ENCODE measurements at regions not wholly inside any gene's neighbourhood (a gene's known extent, or its start where the extent isn't known, plus 50 kb on each side); places are given as distances from the start of the nearest gene placed in this dataset.
"Not testable (repeated sequence)": the region's sequence is repeated elsewhere in the genome, so short reads cannot be mapped to it uniquely, and the experiment has no call there.

DNA sequence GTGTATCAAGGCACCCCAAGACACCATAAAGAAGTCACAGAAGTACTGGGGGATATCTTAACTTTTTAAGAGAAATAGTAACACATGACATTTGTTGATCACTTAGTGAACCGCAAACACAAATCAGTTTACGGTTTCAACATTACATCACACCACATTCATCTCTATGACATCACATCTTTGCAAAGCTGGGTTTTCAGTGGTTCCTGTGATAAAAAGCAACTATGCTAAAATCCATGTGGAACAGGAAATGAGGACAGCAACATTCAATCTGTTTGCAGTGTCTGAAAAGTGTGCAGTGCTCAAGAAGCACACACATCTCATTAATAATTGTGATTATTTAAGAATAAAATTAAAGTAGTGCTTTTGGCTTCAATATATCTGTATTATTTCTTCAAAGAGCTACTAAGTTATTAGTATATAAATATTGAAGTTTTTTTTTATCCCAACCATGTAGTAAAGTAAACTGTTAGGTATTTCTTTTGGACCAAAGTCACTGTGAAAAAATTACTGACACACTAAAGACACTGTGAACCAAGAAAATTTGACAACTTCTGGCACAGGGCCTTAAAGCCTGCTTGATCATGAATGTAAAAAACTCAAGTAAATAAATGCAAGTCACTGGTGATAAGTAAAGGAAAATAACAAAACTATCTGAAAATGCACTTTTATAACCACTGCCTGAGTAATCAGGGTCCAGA lies 156.0 kb upstream of the SOX6 start:
- TF ChIP-seq CTCF (IDR thresholded peaks at IDR 0.05; ENCODE audit: low read depth, low read length, missing control alignments): no peak
- no peak overlapping the region for H3K4me3 ChIP-seq (replicated peaks; ENCODE audit: low read depth, low read length)
- no peak for DNase-seq (ENCODE audit: extremely low read depth, low read depth)

- H3K4me3 ChIP-seq (replicated peaks; ENCODE audit: low read depth, low read length): no peak overlapping the region
- DNase-seq (ENCODE audit: extremely low read depth, low read depth): peak; percentile 9
- TF ChIP-seq CTCF (IDR thresholded peaks at IDR 0.05; ENCODE audit: low read depth, low read length, missing control alignments): no peak
Measured at GRCh38 chr11:16511116-16512114, 155.1 kb upstream of the SOX6 start.

- DNase-seq (ENCODE audit: extremely low read depth, low read depth): no peak
- no peak for TF ChIP-seq CTCF (IDR thresholded peaks at IDR 0.05; ENCODE audit: low read depth, low read length, missing control alignments)
- H3K4me3 ChIP-seq (replicated peaks; ENCODE audit: low read depth, low read length): no peak overlapping the region
Measured at GRCh38 chr11:16505481-16505880, 149.1 kb upstream of the SOX6 start.

DNA sequence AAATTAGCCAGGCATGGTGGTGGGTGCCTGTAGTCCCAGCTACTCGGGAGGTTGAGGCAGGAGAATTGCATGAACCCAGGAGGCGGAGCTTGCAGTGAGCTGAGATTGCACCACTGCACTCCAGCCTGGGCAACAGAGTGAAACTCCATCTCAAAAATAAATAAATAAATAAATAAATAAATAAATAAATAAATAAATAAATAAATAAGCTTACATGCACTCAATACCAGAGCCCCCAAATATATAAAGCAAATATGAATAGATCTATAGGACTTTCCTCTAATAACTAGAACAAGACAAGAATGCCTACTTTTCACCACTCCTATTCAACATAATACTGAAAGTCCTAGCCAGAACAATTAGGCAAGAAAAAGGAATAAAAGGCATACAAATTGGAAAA lies 147.5 kb upstream of the SOX6 start:
- not testable (repeated sequence) for DNase-seq (ENCODE audit: extremely low read depth, low read depth); H3K4me3 ChIP-seq (replicated peaks; ENCODE audit: low read depth, low read length)

DNA sequence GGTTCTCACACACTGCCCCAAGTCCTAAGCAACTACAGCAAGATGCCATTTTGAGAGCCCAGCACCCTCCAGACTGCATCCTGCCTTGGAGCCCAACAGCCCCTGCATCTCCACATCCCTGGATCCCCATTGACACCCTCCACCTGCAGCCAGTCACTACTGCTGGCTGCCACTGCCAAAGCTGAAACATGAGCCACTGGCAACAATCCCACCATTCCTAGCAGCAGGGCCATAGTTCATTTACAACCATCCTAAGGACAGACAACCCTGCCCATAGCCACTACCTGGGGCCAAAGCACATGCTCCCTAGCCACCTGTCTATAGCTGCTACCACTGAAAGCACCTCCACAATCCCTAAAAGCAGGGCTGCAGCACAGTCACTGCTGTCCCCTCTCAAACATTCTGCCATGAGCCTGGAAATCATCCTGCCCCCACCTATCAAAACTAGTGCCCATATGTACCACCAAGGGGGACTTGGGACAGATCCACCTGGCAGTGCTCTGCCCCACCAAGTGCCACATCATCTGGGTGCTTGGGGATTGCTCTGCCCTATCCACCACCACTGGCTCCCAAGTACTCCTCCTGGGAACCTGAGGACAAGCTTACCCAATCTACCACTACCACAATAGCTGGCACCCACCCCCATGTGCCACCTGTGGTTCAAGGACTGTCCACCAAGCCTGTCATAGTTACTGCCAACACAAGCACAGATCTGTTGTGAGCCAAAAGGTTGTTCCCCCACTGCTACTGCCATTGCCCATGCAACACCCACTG lies 138.8 kb upstream of the SOX6 start:
- no peak for TF ChIP-seq CTCF (IDR thresholded peaks at IDR 0.05; ENCODE audit: low read depth, low read length, missing control alignments)
- H3K4me3 ChIP-seq (replicated peaks; ENCODE audit: low read depth, low read length): no peak overlapping the region
- no peak for DNase-seq (ENCODE audit: extremely low read depth, low read depth)

GRCh38 chr11:16484434-16484833 lies 128.1 kb upstream of the SOX6 start:
- H3K4me3 ChIP-seq (replicated peaks; ENCODE audit: low read depth, low read length): no peak overlapping the region
- no peak for TF ChIP-seq CTCF (IDR thresholded peaks at IDR 0.05; ENCODE audit: low read depth, low read length, missing control alignments)
- no peak for DNase-seq (ENCODE audit: extremely low read depth, low read depth)

Measured in HFF-Myc (cell line).